ENCODE measurements at regions not wholly inside any gene's neighbourhood (a gene's known extent, or its start where the extent isn't known, plus 50 kb on each side); places are given as distances from the start of the nearest gene placed in this dataset.

DNA sequence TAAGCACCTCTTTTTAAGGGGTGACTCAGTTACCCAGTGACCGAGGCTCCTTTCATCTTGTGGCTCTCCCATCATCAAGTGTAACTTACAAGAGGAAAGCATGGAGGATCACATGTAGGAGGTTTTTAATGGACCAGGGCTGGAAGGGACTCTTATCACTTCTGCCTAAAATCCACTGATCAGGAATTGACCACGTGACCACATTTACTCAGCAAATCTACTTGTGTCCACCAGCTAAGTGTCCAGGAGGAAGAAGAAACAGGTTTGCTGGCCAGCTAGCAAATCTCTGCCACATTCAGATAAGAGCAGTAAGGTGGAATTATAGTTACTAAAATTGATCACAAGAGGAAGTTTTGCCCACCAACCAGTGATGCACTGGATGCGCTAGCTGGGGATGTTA lies 486.0 kb downstream of the ENC1 start:
- DNase-seq (ENCODE audit: low read depth), result no peak

DNA sequence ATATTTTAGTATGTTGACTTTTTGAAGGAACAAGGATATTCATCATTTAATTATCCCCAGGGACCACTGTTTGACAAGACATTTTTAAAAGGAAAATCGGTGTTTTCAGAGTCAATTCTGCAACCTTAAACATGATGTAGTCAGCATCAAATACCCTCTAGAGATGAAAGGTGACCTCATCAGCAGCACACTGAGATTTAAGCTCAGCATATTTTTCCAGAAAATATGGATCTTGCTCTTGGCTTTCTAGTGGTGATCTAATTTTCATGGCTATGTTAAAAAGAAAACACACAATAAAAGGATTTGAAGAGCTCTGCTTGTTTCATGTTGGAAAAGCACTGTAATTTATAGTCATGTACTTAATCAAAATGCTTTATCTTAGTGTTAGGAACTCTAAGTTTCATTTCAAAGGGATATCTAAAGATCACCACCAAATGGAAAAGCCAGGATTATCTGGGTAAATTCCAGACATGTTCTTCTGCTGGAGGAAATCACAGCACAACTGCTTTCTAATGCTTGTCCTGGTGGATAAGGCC lies 487.2 kb downstream of the ENC1 start:
- DNase-seq (ENCODE audit: low read depth), result no peak

DNA sequence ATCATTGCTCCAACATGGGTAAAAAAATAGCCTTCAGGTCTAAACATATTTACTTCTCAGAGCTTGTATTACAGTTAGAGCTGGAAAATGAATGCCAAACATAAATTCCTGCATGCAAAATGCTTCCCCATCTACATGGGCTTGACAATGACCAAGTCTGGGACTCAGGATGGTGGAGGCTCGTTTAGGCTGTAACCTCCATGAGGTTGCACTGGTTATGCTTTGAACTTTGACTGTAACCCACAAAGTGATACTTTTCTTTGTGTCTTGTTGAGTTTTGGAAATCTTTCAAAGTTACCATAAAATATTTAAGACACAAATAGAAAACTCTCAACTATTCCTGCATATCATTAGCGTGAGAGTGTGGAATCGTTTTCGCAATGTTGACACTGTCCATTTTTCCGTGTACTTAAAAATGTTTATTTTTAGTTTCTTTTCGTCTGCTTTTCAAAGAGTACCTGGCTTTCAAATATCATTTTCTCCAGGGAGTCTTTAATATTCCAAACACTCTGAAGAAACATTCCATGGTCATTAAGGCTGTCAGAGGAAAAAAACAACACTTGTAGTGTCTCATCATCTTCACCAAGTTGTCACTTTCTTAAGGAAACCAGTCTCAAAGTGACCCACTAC lies 487.8 kb downstream of the ENC1 start:
- no peak for DNase-seq (ENCODE audit: low read depth)

DNA sequence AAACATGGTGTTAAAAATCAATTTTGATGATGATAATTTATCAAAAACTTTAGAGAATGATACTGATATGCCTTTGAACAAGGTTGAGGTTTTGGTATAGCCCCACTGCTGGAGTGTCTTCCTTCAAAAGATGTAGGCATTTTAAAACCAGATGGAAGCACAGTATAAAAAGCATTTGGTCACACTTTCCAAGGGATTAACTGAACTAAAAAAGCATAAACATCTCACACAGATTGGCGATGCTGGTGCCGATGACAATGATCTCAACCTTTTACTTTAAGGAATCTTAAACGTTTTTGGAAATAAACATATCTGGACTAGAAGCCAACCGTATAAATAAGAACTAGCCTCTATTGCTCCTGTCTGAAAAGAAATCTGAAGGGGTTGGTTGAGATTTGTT lies 488.4 kb downstream of the ENC1 start:
- DNase-seq (ENCODE audit: low read depth), result no peak

- DNase-seq (ENCODE audit: low read depth), result no peak
These were observed 491.1 kb downstream of the ENC1 start for GRCh38 chr5:74149395-74149794.

DNA sequence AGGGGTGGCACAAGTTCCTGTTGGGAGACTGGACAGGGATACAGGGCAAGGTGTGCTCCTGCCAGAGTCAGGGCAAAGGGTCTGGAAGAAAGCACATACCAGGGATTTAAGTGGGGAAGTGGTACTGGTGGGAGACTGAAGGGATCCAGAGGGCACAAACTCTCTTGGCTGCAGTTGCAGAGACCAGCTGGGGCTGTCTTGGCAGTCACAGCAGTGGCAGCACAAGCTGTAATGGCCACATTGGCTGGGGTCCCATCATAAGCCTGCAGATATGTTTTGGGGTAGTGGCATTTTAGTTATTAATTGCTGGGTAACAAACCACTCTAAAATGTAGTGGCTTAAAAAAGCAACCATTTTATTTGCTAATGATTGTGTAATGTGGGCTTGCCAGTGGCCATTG lies 492.2 kb downstream of the ENC1 start:
- DNase-seq (ENCODE audit: low read depth), result no peak

- DNase-seq (ENCODE audit: low read depth), result no peak
These were observed 493.7 kb downstream of the ENC1 start for GRCh38 chr5:74146796-74147195.

- no peak for DNase-seq (ENCODE audit: low read depth)
These were observed 494.6 kb downstream of the ENC1 start for GRCh38 chr5:74145951-74146350.

GRCh38 chr5:74143721-74144330 lies 496.7 kb downstream of the ENC1 start:
- DNase-seq (ENCODE audit: low read depth), result no peak

GRCh38 chr5:74143151-74143550 lies 497.4 kb downstream of the ENC1 start:
- DNase-seq (ENCODE audit: low read depth), result no peak

DNA sequence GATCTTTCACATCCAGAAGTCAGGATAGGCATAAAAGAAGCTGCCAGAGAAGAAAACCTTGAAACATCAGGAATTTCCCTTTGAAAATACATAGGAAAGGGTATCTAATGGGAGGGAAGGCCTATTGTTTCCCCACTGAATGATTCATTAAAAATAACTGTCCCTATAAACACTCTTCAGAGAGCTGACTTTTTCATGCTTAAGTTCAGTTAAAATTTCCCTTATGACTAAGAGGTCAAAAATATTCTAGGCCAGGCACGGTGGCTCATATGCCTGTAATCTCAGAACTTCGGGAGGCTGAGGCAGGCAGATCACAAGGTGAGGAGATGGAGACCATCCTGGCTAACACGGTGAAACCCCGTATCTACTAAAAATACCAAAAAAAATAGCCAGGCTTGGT lies 499.5 kb downstream of the ENC1 start:
- DNase-seq (ENCODE audit: low read depth), result no peak

DNA sequence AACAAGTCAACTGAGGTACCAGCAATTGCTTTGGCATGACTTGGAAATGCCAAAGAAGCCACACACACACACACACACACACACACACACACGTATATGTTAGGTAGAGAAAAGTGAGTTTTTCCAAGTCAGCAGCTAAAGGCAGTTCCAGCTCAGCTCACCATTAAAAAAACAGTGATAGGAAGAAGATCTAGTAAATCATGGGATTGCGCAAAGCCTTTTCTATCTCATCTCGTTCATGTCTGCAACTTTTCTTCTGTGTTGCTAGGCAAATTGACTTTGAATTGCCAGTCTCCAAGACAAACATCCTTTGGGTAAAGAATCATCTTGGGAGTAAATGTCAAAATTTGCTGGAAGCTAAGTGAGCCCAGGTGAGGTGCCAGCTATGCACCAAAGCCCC lies 500.1 kb downstream of the ENC1 start:
- no peak for DNase-seq (ENCODE audit: low read depth)

GRCh38 chr5:74139589-74139988 lies 500.9 kb downstream of the ENC1 start:
- DNase-seq (ENCODE audit: low read depth), result no peak

DNA sequence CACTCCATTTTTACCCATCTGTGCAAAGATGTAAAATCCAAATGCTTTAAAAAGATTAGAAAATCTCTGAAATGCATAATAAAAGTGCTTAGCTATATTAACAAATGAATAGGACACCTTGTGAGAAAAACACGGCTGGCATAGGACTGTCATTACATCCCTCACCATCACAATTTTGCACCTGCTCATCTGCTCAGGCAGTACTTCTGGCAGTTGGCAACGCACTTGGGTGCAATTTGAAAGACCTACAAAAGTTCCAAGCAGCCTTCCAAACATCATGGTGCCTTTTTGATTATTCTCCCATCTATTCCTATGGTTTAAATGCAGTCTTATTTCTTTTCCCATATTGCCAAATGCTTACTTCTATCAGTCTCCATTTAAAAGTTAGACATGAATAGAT lies 501.8 kb downstream of the ENC1 start:
- DNase-seq (ENCODE audit: low read depth), result no peak

DNA sequence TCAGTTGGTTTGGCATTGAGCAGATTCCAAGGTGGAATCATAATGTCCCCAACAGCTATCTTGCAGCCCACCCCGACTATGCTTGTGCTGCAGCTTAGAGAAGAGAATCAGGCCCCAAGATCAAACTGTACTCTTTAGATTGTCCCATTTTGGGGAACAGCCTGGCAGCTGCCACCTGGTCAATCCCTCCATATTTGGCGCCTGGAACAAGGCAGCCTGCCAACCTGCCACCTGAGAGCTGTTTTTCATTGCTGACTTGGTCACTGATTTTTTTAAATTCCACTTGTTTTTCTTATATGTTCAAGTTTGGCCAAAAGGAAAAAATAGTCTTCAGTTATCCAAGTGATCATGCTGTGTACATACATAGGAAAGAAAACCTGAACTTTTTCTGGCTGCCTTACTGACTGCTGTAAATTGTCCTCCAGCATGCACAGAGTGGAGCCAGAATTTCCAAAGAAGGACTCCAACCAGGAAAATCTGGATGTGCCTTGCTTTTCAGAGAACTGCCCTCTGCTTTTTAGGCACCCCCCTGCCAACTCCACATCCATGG lies 504.2 kb downstream of the ENC1 start:
- DNase-seq (ENCODE audit: low read depth), result no peak

DNA sequence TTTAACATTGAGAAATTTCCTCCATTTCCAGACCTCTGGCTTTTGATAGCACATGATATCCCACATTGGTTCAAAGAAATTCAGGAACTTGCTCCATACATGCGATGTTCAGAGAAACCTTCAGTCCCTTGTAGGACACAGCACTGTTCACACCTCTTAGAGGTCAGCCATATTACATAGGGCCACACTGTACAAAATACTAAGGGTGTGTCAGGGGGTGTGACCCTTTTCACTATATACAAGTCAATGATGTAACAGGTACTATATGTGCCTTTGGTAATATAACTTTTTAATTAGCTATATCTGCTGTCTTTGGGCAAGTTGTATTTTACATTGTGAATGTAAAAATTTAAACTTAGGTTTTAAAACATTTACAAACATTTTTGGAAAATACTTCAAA lies 505.5 kb downstream of the ENC1 start:
- no peak for DNase-seq (ENCODE audit: low read depth)

DNA sequence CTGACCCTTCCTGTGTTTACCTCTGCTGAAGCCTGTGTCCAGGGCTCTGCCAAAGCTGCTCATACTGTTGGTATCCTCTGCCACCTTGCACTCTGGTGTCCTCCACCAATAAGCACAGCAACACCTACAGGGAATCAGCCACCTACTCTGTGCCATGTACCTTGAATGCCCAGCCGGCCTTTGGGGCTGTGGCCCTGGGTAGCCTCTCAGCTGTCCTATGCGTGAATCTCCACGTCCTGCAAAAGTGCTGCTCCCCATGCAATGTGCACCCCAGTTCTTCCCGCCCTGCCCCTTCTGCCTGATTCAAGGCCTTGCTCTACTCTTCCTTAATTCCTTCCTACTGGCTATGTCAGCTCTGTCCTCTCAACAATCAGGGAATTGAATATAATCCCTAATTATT lies 506.5 kb downstream of the ARHGEF28 start:
- no peak for DNase-seq (ENCODE audit: low read depth)

- DNase-seq (ENCODE audit: low read depth), result no peak
These were observed 505.3 kb downstream of the ARHGEF28 start for GRCh38 chr5:74131250-74131649.

GRCh38 chr5:74130155-74130897 lies 504.3 kb downstream of the ARHGEF28 start:
- no peak for DNase-seq (ENCODE audit: low read depth)

DNA sequence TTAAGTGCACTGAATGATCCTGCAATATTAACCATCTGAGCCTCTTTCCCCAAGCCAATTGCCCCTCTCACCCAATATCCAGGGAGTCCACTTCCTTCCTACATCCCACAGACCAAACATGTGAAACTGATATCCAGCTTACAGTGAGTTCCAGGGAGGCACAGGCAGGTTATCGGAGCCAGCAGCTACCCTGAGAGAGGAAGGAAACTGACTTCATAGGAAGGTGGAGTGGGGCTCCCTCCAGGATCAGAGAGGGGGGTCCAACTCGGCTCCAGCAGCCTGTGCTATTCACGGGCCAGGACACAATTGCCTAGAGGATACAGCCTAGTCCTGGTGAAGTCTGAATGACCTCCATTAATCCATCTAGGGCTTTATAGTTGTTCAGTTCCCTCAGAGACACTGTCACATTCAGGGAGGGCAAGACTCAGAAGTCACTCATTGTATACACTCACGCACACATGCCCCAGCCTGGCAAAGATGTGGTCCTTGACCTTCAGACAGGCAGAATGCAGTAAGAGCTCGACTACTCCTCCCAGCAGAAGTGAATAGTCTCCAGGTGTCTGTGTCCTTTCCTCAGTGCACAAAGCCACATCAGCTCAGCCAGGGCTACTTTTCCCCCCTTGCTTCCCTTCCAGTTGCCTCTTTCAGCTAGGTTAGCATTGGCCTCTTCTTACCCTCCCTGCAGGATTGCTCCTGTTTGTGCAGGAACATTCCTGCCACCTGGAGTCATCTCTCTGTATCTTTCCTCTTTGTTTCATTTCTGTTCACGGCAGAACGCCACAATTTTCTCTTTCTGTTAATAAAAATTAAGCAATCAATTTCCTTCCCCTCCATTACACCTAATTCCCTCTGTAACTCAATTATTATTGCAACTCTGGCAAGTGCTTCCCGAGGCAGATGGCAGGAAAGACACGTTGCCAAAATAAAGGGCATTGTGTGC lies 501.7 kb downstream of the ARHGEF28 start:
- no peak for DNase-seq (ENCODE audit: low read depth)

GRCh38 chr5:74126294-74126693 lies 500.3 kb downstream of the ARHGEF28 start:
- DNase-seq (ENCODE audit: low read depth), result no peak

DNA sequence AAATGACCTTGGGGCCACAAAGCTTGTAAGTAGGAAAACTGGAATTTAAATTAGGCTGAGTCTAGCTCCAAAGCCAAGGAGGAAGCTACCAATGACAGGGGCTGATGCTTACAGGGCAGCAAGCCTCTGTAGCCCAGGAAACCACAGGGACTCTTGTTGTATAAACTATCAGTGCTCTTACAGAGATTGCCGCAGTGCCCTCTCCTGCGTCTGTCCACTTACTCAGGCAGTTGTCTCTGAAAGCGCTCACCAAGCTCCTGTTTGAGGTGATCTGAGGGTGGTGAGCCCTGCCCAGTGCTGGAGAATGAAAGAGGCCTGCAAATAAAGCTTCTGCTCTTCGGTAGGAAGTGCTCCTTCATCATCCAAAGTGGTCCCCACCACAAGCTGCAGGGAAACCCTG lies 498.8 kb downstream of the ARHGEF28 start:
- no peak for DNase-seq (ENCODE audit: low read depth)

Measured in stimulated activated CD8-positive, alpha-beta memory T cell treated with anti-CD3 and anti-CD28 coated beads, Interleukin-4, amount 100 ng/mL, for 24 hours (primary cell).